ENCODE measurements at regions not wholly inside any gene's neighbourhood (a gene's known extent, or its start where the extent isn't known, plus 50 kb on each side); places are given as distances from the start of the nearest gene placed in this dataset.

- no peak for TF ChIP-seq CTCF (IDR thresholded peaks at IDR 0.05; ENCODE audit: unreplicated experiment)
- H3K4me3 Mint-ChIP-seq (ENCODE audit: unreplicated experiment): no peak overlapping the region
- no peak overlapping the region for H3K27ac Mint-ChIP-seq (ENCODE audit: unreplicated experiment)
- no peak for DNase-seq (ENCODE audit: low spot score)
- no peaks in the 10 kb centered on the region for H3K4me1 Mint-ChIP-seq (ENCODE audit: unreplicated experiment)
- peaks cover 4% of the 10 kb centered on the region for H3K36me3 Mint-ChIP-seq (ENCODE audit: low read depth, unreplicated experiment)
- no peaks in the 10 kb centered on the region for H3K9me3 Mint-ChIP-seq (ENCODE audit: unreplicated experiment)
- no peaks in the 10 kb centered on the region for H3K27me3 Mint-ChIP-seq (ENCODE audit: unreplicated experiment)
Observed at GRCh38 chr2:13128139-13128538, 411.4 kb downstream of the TRIB2 start.

GRCh38 chr2:13135369-13135768, 418.6 kb downstream of the TRIB2 start:
- DNase-seq (ENCODE audit: low spot score): no peak

DNA sequence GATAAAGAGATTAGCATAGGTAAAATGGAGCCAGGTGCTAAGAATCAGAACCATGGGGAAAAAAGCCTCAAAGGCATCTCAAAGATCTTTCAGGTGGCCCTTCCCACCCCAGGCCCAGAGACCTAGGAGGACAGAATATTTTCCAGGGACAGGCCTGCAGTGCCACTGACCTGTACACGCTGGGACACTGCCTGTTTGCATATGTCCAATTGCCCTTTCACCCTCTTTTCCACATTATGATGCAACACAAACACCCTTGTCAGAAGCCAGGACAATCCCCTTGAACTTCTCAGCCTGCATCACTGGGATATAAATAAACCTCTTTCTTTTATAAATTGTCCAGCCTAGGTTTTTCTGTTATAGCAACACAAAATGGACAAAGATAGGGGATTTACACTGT, 419.1 kb downstream of the TRIB2 start:
- Mint-ChIP-seq H3K4me1 (ENCODE audit: unreplicated experiment) (no peaks in the 10 kb centered on the region), H3K9me3 (ENCODE audit: unreplicated experiment) (no peaks in the 10 kb centered on the region), H3K36me3 (ENCODE audit: low read depth, unreplicated experiment) (no peaks in the 10 kb centered on the region), H3K27me3 (ENCODE audit: unreplicated experiment) (no peaks in the 10 kb centered on the region), H3K27ac (ENCODE audit: unreplicated experiment) (no peak overlapping the region), H3K4me3 (ENCODE audit: unreplicated experiment) (no peak overlapping the region)
- no peak for DNase-seq (ENCODE audit: low spot score)
- no peak for TF ChIP-seq CTCF (IDR thresholded peaks at IDR 0.05; ENCODE audit: unreplicated experiment)

More at GRCh38 chr2:13135369-13135768, 418.6 kb downstream of the TRIB2 start:
- Mint-ChIP-seq H3K27me3 (ENCODE audit: unreplicated experiment) (no peaks in the 10 kb centered on the region), H3K9me3 (ENCODE audit: unreplicated experiment) (no peaks in the 10 kb centered on the region), H3K4me3 (ENCODE audit: unreplicated experiment) (no peak overlapping the region), H3K27ac (ENCODE audit: unreplicated experiment) (no peak overlapping the region), H3K36me3 (ENCODE audit: low read depth, unreplicated experiment) (no peaks in the 10 kb centered on the region), H3K4me1 (ENCODE audit: unreplicated experiment) (no peaks in the 10 kb centered on the region)
- TF ChIP-seq CTCF (IDR thresholded peaks at IDR 0.05; ENCODE audit: unreplicated experiment): no peak

- no peaks in the 10 kb centered on the region for H3K9me3 Mint-ChIP-seq (ENCODE audit: unreplicated experiment)
- no peaks in the 10 kb centered on the region for H3K4me1 Mint-ChIP-seq (ENCODE audit: unreplicated experiment)
- TF ChIP-seq CTCF (IDR thresholded peaks at IDR 0.05; ENCODE audit: unreplicated experiment): no peak
- H3K36me3 Mint-ChIP-seq (ENCODE audit: low read depth, unreplicated experiment): no peaks in the 10 kb centered on the region
- H3K27me3 Mint-ChIP-seq (ENCODE audit: unreplicated experiment): no peaks in the 10 kb centered on the region
- H3K4me3 Mint-ChIP-seq (ENCODE audit: unreplicated experiment): no peak overlapping the region
- no peak overlapping the region for H3K27ac Mint-ChIP-seq (ENCODE audit: unreplicated experiment)
- DNase-seq (ENCODE audit: low spot score): no peak
Observed at GRCh38 chr2:13137679-13138078, 420.9 kb downstream of the TRIB2 start.

DNA sequence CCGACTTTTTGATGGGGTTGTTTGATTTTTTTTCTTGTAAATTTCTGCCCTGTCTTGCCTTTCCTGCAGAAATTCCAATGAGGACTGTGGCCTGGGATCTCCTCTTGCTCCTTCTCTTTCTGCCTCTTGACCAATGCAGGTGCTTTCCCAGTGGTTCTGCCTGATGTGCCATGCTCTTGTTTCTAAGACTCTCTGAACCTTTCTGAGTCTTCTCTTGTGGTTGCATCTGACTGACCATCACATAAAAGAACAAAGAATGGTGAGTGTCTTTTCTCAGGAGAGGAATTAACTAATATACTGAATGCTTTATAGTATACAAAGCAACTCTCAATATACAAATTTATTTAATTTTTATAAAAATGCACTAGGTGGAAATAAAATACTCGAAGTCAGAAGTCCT, 424.6 kb downstream of the TRIB2 start:
- Mint-ChIP-seq H3K27me3 (ENCODE audit: unreplicated experiment) (no peaks in the 10 kb centered on the region), H3K9me3 (ENCODE audit: unreplicated experiment) (no peaks in the 10 kb centered on the region), H3K36me3 (ENCODE audit: low read depth, unreplicated experiment) (no peaks in the 10 kb centered on the region), H3K27ac (ENCODE audit: unreplicated experiment) (no peak overlapping the region), H3K4me1 (ENCODE audit: unreplicated experiment) (no peaks in the 10 kb centered on the region), H3K4me3 (ENCODE audit: unreplicated experiment) (no peak overlapping the region)
- DNase-seq (ENCODE audit: low spot score): no peak
- no peak for TF ChIP-seq CTCF (IDR thresholded peaks at IDR 0.05; ENCODE audit: unreplicated experiment)
